Fibroblast of the conjunctiva (primary cell): ENCODE measurements at regions not wholly inside any gene's neighbourhood (a gene's known extent, or its start where the extent isn't known, plus 50 kb on each side); places are given as distances from the start of the nearest gene placed in this dataset.

Source experiments
- DNase-seq: peaks from one replicate; pipeline ENCODE4 v3.0.0-alpha.2; 2010; ENCODE audit warnings: low read depth

DNA sequence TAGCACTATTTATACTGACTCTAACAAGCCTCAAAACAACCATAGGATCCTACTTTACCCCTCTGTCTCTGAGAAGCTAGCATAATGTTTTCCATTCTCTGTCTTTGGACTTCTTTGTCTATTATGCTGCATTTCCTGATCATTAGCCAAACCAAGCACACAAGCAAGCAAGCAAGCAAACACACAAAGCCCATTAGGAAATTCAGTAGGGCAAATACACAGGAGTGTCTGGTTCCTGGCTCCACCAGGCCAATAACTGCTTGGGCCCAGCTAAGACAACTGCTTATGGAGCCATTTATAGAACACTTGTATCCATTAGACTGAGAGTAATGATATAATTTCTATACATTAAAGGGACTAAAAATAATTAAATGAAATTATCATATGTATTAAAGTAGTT, 952.9 kb upstream of the EPHA7 start:
- no peak for DNase-seq

DNA sequence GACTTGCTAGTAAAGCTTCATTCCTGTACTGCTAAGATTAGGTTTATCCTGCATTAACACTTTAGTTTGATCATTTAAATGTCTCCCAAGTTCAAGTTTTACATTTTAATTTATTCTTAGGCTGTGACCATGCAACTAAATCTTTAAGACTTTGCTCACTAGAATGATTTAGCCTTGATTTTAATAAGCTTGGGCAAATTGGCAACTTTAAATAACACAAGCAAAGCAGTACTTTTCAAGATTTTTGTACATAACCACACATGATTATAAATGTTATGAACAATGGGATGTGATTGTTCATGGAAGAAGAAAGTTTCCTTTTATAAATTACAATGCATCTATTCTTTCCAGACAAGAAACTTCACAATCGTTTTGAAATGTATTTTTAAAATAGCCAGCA, 948.0 kb upstream of the EPHA7 start:
- DNase-seq, result no peak

DNA sequence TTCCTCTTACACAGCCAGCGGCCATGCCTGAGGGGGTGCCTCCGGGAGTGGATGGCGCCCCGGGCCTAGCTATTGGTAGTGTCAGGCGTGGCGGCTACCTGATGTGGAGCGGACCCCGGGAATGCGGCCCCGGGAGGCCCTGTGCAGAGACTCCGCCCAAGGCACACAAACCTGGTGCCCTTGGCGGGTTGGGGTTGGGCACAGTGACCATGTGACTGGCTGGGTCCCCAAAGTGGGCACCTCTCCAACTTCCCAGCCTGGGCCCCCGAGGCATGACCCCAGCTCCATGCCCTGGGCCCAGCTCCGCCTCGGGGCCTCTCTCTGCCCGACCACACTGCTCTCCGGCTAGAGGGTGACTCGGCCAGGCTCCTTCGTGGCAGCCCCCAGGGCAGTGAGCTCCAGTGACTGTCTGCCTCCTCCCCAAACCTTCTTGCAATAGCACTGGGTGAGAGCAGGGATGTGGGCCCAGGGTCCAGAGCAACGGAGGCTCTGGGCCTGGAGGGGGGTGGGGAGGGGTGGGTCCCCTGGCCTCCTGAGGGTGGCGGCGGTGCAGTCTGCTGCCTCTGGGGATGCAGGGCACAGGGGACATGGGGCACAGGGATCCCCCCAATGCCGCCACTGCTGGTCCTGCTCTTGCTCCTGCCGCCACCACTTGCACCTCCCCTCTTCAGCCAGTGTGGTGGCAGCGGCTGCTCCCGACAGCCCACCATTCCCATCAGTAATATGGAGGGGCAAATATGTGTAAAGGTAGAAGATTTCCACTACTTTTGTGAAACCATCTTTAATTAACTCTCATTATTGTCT, 942.9 kb upstream of the EPHA7 start:
- no peak for DNase-seq

DNA sequence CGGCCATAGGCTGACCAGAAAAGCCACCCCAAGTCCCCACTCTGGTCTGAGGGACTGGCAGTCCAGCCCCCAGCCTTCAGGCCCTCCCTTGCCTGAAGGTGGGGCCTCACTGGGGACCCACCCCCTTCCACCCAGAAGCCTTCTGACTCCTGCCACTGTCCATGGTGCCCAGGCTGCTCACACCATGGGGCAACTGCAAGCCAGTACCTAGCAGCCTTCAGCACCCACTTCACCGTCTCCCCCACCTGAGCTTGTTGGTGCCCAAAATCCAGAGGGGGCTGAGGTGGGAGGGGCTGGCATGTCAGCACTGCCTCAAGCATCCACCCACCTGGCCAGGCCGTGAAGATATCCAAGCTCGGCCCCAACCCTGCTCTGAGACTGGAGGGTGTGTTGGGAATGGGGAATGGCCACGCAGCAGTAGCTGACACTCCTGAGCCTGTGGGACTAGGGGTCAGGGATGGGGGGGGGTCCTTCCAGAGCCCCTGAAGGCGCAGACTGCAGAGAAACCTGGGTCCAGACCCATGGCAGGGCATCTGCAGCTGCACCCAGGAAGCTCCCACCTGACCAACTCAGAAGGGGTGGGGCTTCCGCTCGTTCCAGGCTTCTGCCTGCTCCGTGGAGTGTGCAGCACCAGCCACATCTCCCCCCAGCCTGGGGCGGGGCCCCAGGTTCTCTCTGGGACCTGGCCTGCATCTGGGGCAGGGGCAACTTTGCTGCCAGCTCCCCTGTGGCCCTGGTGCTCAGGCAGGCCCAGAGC, 942.1 kb upstream of the EPHA7 start:
- no peak for DNase-seq

DNA sequence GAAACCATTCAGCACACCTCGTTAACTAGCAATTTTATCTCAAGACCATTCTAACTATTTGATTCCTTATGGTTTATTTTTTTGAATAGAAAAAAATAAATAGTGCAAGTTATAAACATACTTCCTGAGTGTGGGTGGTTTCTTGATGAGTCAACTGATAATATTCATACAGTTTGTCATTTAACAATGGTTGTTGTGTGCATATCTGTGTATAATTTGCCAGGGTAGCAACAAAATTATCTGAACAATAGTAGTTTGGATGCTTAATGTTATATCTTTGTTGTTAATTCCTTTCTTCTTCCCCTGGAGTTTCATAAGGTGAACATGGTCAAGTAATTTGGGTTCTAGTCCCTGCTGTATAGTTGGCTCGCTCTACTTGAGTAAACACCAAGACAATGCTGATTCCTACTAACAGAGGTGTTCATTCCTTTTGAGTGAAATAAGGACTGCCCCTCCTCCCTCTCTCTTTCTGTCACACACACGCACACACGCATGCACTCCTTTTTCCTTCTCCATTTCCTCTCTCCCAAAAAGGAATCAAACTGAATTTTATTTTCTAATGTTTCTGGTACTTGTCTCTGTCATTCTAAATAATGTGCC, 938.1 kb upstream of the EPHA7 start:
- DNase-seq, result no peak

DNA sequence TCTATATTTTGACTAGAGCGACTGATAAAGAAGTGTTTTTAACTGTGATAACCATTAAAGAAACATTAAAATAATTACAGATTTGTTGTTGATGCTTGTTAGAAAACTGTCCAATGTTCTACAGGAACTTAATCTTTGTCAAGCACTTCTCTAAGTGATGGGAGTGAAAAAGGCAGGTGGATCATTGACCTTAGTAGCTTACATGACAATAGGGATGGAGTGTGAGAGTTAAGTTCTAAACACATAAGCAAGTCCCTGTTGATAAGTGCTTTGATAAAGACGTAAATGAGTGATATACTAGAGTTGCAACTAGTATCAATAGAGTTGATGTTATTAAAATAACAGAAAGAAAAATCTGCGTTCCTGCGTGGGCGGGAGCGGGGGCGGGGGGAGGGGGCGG, 931.5 kb upstream of the EPHA7 start:
- no peak for DNase-seq

DNA sequence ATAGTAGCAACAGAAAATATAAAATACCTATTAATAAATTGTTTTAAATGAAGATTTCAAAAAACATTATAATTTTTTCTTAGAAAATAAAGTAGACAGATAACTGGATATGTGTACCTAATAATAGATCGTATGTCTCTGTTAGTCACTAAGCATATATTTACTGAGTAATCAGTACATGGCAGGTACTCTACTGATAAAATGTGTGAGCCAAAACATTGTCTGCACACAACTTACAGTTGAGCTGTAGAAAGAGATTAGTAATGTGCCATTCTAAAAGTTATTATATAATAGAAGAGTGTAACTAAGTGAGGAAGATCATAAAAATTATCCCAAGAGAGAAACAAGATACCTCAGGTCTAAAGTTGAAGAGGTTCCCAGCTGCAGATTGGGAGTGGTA, 929.9 kb upstream of the EPHA7 start:
- no peak for DNase-seq

DNA sequence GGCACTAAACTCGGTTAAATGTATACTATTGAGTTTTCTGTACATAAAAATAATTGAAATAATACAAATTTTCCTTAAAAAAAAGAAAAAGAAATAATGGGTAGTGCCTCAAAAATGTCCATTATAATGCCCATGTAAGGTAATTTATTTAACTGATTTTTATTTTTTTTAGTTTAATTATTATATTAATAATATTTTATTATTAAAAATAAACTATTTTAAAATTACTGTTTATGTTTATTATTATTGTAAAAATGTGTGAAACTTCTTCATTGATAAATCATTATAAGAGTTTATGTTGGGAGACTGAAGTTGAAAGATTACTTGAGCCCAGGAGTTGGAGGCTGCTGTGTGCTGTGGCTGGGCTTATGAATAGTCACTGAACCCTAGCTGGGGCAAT, 925.5 kb upstream of the EPHA7 start:
- no peak for DNase-seq

DNA sequence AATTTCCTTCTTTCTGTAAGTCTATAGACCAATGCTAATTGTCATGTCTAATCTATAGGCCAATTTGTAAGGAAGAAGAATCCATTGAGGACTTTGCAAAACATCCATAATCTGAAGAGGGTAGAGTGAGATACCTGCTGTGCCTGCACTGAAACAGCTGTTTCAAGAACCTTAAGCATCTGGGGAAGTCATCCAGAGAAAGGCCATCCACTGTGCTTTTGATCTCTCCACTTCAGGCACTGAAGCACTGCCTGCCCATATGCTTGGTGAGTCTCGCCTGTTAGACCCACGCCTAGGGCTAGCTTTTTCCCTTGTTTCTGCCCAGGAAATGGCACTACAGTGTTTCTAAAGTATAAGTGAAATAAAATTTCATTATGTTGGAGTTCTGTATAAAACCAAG, 921.8 kb upstream of the EPHA7 start:
- DNase-seq, result no peak

DNA sequence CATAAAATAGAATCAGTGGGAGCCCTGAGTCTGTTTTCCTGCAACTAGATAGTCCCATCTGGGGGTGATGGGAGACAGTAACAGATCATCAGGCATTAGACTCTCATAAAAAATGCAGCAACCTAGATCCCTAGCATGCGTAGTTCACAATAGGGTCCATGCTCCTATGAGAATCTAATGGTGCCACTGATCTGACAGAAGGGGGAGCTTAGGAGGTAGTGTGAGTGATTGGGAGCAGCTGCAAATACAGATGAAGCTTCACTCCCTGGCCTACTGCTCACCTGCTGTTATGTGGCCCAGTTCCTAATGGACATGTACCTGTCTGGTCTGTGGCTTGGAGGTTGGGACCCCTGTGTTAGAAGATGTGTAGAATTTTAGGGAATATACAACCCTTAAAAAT, 904.5 kb upstream of the EPHA7 start:
- DNase-seq, result no peak

DNA sequence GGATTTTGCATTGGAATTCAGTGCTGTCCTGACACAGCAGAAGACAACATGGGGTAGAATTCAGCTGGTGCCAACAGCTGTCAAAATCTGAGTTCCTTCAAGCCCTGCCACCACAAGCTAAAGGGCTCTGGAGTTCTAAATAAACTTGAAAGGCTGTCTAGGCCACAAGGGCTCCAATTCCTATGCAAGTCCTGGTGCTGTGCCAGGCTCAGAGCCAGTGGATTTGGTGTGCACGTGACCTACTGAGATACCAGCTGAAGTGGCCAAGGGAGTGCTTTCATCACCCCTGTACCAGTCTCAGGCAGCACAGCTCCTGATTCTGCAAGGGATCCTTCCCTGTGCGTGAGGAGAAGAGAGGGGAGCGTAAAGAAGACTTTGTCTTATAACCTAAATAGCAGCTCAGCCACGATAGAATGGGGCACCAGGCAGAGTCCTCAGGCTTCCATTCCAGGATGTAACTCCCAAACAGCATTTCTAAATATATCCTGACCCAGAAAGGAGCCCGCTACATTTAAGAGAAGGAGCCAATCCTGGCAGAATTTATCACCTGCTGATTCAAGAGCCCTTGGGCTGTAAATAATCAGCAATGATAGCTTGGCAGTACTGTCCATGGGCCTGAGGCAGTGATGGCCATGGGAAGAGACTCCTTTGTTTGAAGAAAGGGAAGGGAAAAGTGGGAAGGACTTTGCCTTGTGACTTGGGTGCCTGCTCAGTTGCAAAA, 881.2 kb upstream of the EPHA7 start:
- no peak for DNase-seq

DNA sequence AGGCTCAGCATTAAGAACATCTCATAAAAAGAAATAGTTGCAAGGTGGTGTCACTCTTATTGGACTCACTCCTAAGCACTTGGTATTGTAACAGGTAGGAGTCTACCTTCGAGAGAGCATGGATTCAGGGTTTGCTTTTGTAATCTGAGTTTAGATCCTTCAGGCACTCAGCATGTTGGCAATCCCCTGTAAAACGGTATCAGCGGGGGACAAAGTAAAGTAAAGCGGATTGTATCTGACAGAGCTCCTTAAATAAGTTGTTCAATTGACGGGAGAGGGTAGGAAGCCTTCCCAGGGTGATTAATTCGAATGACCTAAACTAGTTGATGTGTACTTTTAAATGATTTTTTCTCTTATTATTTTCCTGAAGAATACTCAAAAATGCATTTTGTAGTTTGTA, 869.8 kb upstream of the EPHA7 start:
- DNase-seq, result no peak

DNA sequence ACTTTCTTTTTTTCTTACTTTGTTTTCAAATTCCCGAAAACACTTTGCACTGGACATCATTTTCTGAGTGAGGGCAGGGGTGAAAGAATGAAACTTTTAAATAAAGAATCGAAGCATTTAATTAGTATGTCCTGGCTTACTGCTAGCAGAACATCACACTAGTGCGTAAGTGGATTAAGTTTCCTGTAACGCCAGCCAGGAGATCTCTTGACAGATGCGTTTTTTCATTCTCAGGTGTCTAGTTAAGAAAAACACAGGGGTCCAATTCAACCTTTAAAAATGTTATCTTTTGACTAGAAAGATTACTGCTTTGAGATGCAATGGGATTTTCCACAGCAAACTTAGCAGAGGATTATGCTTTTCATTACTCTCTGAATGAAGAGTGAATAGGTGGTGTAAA, 858.8 kb upstream of the EPHA7 start:
- DNase-seq, result no peak

DNA sequence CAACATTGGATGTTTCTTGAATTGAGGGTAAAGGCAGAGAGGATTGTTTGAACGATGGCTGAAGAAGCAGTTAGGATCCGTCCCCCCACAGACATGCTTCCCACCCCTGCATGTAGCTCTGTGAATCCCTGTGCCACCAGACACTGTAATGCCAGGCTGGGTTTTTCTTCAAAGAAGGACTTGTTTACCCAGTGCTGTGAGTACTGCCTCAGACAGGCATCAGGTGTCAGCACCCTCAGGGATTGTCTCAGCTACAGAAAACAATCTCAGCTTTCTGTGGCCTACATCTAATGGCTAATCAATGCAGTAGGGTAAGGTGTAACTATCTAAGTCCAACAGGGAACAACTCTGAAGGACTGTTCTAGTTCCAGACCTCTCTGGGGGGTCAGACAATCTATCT, 853.0 kb upstream of the EPHA7 start:
- DNase-seq, result no peak

DNA sequence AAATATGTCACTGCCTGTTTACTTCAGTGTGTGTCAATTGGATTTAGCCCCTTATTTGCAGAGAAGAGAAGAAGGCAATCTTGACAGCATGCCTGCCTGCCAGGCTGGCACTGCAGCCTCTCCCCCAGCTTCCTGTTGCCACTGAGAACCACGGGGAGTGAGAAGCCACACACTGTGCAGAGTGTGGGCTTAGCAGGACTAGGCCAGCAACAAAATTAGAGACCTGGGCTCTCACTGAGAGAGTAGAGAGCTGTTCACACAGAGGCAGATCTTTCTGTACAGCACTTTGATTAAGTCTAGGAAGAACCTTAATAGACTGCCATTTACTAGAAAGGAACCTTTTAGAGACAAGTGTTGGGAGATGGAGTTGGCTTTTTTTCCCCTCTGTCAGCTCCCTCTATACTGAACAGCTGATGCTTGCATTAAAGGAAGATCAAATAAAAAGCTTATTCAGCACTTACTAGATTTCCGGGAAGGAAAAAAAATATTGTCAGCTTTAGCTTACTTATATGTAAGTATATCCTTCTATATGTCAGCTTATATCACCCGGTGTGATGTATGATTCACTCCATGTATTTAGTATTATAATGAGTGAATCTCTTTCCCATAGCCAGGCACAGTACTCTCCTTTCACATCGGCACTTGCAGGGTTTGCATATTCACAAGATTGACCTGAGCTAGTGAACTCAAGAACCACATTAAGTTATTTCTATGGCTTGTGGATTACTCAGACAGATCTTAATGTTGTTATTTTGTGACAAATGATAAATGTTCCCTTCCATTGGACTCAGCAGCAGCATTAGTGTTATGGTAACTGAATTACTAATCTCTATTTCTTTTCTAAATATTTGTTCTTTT, 851.0 kb upstream of the EPHA7 start:
- DNase-seq, result no peak

DNA sequence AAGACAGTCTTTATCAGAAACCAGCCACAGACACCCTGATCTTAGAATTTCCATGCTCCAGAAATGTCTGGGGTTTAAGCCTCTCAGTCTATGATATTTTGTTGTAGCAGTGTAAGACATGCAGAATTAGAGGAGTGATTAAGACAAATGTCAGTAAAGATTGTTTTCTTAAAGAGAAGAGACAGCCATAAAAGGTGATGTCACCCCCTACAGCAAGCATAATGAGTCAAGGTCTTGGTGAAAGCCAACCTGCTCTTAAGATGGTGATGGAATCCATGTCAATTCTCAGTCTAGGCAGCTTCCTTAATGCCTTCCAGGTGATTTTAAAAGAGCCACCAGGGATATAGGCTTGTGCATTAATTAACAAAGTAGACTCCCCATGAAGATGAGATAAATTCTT, 849.9 kb upstream of the EPHA7 start:
- no peak for DNase-seq

DNA sequence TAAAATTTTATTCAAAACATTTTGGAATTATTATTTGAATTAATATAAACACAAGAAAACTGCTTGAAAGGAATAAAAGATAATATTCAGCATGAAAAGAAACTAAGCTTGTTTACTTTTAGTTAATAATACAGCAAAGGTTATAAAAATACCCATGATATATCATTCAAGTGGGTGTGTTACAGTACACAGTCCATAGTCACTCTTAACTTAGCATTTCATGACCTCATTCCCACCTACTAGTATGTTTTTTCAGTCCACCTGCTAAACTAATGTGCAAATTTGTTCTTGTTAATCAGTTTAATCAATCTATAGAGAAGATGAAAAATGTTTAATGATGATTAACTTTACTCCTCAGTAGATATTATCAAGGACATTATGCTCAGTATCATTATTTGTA, 841.4 kb upstream of the EPHA7 start:
- no peak for DNase-seq

DNA sequence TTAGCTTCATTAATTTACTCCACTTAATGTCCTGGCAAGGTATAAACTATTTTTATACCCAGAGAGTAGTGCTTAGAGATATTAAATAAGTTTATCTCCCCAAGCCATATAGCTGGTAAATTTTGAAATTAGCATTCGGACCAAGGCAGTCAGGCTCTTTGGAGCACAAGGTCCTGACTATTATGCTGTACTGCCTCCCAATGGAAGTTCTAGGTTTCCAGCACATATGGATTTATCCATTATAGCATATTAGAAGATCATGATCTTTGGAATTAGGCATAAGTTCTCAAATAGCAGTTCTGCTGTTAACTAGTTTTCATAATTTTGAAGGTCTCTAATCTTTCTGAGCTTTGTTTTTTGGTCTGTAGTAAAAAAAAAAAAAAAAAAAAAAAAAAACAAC, 835.3 kb upstream of the EPHA7 start:
- DNase-seq, result no peak

DNA sequence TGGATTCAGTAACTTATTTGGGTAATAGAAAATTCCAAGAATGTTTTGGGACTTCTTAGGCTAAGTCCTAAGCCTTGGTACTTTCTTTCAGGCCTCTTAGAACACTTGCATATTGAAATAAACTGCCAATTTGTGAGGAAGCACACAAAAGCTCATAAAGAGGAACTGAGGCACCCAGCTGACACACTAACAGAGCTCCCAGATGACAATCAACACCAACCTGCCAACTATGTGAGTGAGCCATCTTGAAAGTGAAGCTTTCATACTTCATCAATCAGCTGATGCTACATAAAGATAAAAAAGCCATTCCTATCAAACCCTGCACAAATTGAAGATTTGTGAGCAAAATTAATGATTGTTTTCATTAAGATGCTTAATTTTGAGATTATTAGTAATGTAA, 832.5 kb upstream of the EPHA7 start:
- no peak for DNase-seq

DNA sequence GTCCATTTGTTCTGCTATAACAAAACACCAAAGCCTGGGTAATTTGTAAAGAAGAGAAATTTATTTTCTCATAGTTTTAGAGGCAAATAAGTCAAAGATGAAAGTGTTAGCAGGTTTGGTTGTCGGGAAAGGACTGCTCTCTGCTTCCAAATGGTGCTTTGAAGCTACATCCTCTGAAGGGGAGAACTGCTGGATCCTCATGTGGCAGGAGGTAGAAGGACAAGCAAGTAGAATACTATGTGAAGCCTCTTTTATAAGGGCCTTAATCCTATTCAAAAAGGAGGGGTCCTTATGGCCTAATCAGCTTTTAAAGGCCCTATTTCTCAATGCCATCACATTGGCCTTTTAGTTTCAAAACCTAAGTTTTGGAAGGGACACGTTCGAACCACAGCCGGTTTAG, 826.0 kb upstream of the EPHA7 start:
- no peak for DNase-seq

DNA sequence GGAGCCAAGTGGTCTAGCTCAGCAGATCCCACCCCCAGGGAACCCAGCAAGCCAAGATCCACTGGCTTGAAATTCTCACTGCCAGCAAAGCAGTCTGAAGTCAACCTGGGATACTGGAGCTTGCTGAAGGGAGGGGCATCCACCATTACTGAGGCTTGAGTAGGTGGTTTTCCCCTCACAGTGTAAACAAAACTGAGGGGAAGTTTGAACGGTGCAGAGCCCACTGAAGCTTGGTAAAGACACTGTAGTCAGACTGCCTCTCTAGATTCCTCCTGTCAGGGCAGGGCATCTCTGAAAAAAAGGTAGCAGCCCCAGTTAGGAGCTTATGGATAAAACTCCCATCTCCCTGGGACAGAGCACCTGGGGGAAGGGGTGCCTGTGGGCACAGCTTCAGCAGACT, 819.5 kb upstream of the EPHA7 start:
- no peak for DNase-seq

DNA sequence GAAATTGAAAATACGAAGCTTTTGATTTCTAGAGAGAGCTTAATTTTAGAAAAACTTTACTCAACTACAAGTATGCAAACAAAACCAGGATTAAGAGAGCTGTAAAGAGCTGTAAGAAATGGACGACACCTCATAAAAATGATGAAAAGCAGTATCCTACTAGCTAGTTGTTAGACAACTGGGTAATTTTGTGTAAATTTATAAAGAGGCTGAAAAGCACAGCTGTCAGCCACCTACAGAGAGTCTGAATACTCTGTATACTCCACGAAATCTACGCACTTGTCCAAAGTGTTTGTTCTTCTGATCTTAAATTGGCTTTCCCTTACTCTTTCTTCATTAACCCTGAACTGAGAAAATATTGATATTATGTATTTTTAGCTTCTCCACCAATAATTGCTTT, 808.4 kb upstream of the EPHA7 start:
- no peak for DNase-seq
